GM12878 (cell line): ENCODE measurements at regions not wholly inside any gene's neighbourhood (a gene's known extent, or its start where the extent isn't known, plus 50 kb on each side); places are given as distances from the start of the nearest gene placed in this dataset.
"Not testable (repeated sequence)": the region's sequence is repeated elsewhere in the genome, so short reads cannot be mapped to it uniquely, and the experiment has no call there.

Source experiments
- ATAC-seq: fragments of 200-7000 bp; cut with Tn5 transposase; 3 replicates; pipeline ENCODE4 v1.9.1; 2020; ENCODE audit warnings: mild to moderate bottlenecking, moderate library complexity
- BruUV-seq: library from RNA; stranded (reverse); fragments of 400-500 nt; replicated peaks from 2 replicates; lab custom pipeline; 2021; lab: Mats Ljungman, UMichigan
- CTCF ChIA-PET: fragments of 300-600 bp; sonication (Branson Sonifier 250); formaldehyde crosslinking; extraction: SDS; loops from one replicate; lab custom pipeline; 2021; ENCODE audit warnings: inconsistent platforms; lab: Yijun Ruan, JAX
- POLR2A ChIA-PET: fragments of 350-600 bp; formaldehyde crosslinking; extraction: SDS; loops from one replicate; lab custom pipeline; 2021; ENCODE audit warnings: inconsistent platforms; lab: Charles Lee
- RAD21 ChIA-PET: fragments of 300-600 bp; sonication (Branson Sonifier 250); formaldehyde crosslinking; loops from one replicate; lab custom pipeline; 2023; ENCODE audit warnings: antibody characterized with exemption; ENCODE audit not compliant: unreplicated experiment; lab: Charles Lee
- SMC1A ChIA-PET: fragments of 300-600 bp; sonication (Branson Sonifier 250); formaldehyde crosslinking; loops from one replicate; lab custom pipeline; 2023; ENCODE audit not compliant: unreplicated experiment, uncharacterized antibody; lab: Charles Lee
- DNase-seq: peaks from one replicate; pipeline ENCODE4 v3.0.0-alpha.2; 2011; ENCODE audit warnings: low read depth, low spot score
- FAIRE-seq: peaks from 3 replicates; lab custom pipeline; 2011; peaks lifted over from hg19 to GRCh38; lab: Jason Lieb, UNC
- H2AFZ ChIP-seq: 2 replicates; pipeline ENCODE4 v1.6.0; 2011; ENCODE audit warnings: low read depth, low read length, control low read depth; ENCODE audit not compliant: control insufficient read depth
- H3K27ac ChIP-seq: 2 replicates; pipeline ENCODE4 v1.5.1; 2011; ENCODE audit warnings: control low read depth; ENCODE audit not compliant: control insufficient read depth, insufficient read depth
- H3K27me3 ChIP-seq, 2 experiments: replicated peaks in 1 of 2; 2 replicates each; pipeline versions ENCODE4 v1.6.0 to v1.6.1; 2011; ENCODE audit warnings: low read length in 1 of 2; ENCODE audit not compliant: control insufficient read depth in 2 of 2, insufficient read depth in 2 of 2
- H3K36me3 ChIP-seq, 2 experiments: 2 replicates each; pipeline ENCODE4 v1.5.1; 2011; ENCODE audit warnings: low read length in 1 of 2; ENCODE audit not compliant: control insufficient read depth in 2 of 2, insufficient read depth in 2 of 2
- H3K4me1 ChIP-seq: 2 replicates; pipeline ENCODE4 v1.6.1; 2011; ENCODE audit warnings: mild to moderate bottlenecking, low read length, moderate library complexity, mixed read lengths; ENCODE audit not compliant: control insufficient read depth, insufficient read depth
- H3K4me2 ChIP-seq: 2 replicates; pipeline ENCODE4 v1.6.0; 2011; ENCODE audit warnings: control low read depth; ENCODE audit not compliant: control insufficient read depth, insufficient read depth
- H3K4me3 ChIP-seq: fragments of 200-600 bp; sonication (generic); 2 replicates; pipeline ENCODE4 v1.5.1; 2016
- H3K79me2 ChIP-seq: 2 replicates; pipeline ENCODE4 v1.6.0; 2011; ENCODE audit warnings: low read length; ENCODE audit not compliant: control insufficient read depth, insufficient read depth
- H3K9ac ChIP-seq: 2 replicates; pipeline ENCODE4 v1.8.0; 2011; ENCODE audit warnings: low read length, control low read depth, mixed read lengths; ENCODE audit not compliant: control insufficient read depth, insufficient read depth
- H3K9me3 ChIP-seq: replicated peaks from 3 replicates; pipeline ENCODE4 v1.5.1; 2011; ENCODE audit warnings: mild to moderate bottlenecking, low read length; ENCODE audit not compliant: control insufficient read depth, insufficient read depth
- H4K20me1 ChIP-seq: 2 replicates; pipeline ENCODE4 v1.6.0; 2011; ENCODE audit not compliant: control insufficient read depth, insufficient read depth
- CBX3 ChIP-seq: fragments of 200-600 bp; sonication (generic); IDR thresholded peaks from 2 replicates; pipeline ENCODE4 v1.6.1; 2016; ENCODE audit warnings: low read depth, borderline replicate concordance
- CEBPB ChIP-seq, 2 experiments: fragments of 150-350 bp in 1 of 2; IDR thresholded peaks; 2 replicates each; pipeline ENCODE4 v1.6.1; 2012 to 2014; ENCODE audit warnings: low read depth in 2 of 2, low read length in 2 of 2, borderline replicate concordance in 1 of 2, inconsistent platforms in 1 of 2
- LARP7 ChIP-seq: fragments of 450-650 bp; IDR thresholded peaks from 2 replicates; pipeline ENCODE4 v1.6.1; 2017; ENCODE audit warnings: mild to moderate bottlenecking
- MYB ChIP-seq: fragments of 150-350 bp; IDR thresholded peaks from 2 replicates; pipeline ENCODE4 v1.6.1; 2014; ENCODE audit warnings: mild to moderate bottlenecking, low read depth, low read length, borderline replicate concordance
- RELA ChIP-seq: fragments of 450-650 bp; IDR thresholded peaks from 2 replicates; pipeline ENCODE4 v1.8.0; 2014; ENCODE audit warnings: borderline replicate concordance; ENCODE audit not compliant: partially characterized antibody
- SP1 ChIP-seq: IDR thresholded peaks from one replicate; pipeline ENCODE4 v1.6.1; 2011; ENCODE audit warnings: low read depth, low read length
- ZNF217 ChIP-seq: fragments of 450-650 bp; IDR thresholded peaks from 2 replicates; pipeline ENCODE4 v1.6.1; 2017; ENCODE audit warnings: antibody characterized with exemption, mild to moderate bottlenecking
- WGBS: methylation state at CpG from one replicate; pipeline ENCODE4 v1.1.6; 2016; ENCODE audit warnings: low lambda C conversion rate; ENCODE audit not compliant: insufficient replicate concordance, insufficient coverage; ENCODE audit errors: missing lambda C conversion rate; 5-methylcytosine and 5-hydroxymethylcytosine counted together
- in situ Hi-C: fragments of 300-500 bp; cut with MboI; formaldehyde crosslinking; loops from 9 replicates; pipeline ENCODE4 v1.14.3; 2018; ENCODE audit warnings: mixed read lengths
- intact Hi-C: fragments of 100-400 bp; cut with micrococcal nuclease; formaldehyde crosslinking; loops from one replicate; pipeline ENCODE4 v1.14.2; 2022; ENCODE audit not compliant: unreplicated experiment
- TF ChIP-seq, protein P1 (sequence below): fragments of 450-650 bp; IDR thresholded peaks from 2 replicates; pipeline ENCODE4 v1.6.1; 2017; ENCODE audit warnings: mild to moderate bottlenecking, moderate library complexity

DNA sequence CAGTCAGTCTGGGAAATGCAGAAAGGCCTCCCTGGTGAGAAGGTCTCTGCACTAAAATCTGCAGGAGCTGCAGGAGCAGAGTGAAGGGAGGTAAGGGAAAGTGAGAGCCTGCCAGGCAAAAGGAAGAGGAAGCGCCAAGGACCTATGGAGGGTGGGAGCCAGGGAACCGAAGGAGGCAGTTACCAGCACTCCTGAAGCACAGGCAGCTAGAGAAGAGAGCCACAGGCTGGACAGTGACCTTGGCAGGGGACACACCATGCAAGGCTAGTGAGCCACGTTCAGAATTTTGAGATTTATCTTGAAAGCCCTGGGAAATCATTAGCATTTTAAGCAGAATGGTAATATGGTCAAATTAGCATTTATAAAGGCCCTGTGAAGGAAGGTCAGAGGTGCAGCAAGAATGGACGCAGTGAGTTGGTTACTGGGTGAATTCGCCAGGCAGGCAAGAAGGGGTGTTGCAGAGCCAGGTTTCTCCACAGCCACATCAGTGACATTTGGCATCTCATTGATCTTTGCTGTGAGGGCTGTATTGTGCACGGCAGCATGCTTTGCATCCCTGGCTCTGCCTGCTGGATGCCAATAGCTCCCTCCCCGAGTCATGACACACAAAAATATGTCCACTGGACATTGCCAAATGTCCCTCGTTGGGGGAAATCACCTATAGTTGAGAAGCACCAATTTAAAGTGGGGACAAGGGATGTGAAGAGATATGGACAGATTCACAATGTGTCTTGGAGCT, 54.7 kb upstream of the LANCL2 start:
- Histone ChIP-seq H3K36me3 (no peaks in the 10 kb centered on the region), H4K20me1 (no peaks in the 10 kb centered on the region), H3K9me3 (no peaks in the 10 kb centered on the region; the same call in 2 of the 3 replicates), H3K4me2 (no peak overlapping the region), H3K27me3 (no peaks in the 10 kb centered on the region), H3K9ac (no peak overlapping the region), H3K79me2 (no peaks in the 10 kb centered on the region), H3K4me3 (no peak overlapping the region), H2AFZ (no peak overlapping the region; the same call in 1 of the 2 replicates), H3K27ac (peak overlapping the region; percentile 74; the same call in 1 of the 2 replicates), H3K4me1 (peaks cover 40% of the 10 kb centered on the region)
- SMC1A ChIA-PET: interaction anchor here (1.3 to 6.1 kb wide), 17 partner anchors 11 to 257 kb away, joined by 3 to 68 read pairs (median 11); partner anchors contain the start of gene LANCL2
- POLR2A ChIA-PET: interaction anchor here (0.6 to 3.1 kb wide), 7 partner anchors 12 to 551 kb away, joined by 3 to 19 read pairs (median 8); partner anchors contain the start of gene SEC61G
- TF ChIP-seq ZNF217 (no peak), LARP7 (no peak), CEBPB (IDR thresholded peaks at IDR 0.05; ENCODE audit: borderline replicate concordance in 1 of 2, low read depth in 2 of 2, low read length in 2 of 2) (no peak), RELA (no peak), MYB (no peak), SP1 (no peak), CBX3 (no peak)
- TF ChIP-seq, protein P1, sequence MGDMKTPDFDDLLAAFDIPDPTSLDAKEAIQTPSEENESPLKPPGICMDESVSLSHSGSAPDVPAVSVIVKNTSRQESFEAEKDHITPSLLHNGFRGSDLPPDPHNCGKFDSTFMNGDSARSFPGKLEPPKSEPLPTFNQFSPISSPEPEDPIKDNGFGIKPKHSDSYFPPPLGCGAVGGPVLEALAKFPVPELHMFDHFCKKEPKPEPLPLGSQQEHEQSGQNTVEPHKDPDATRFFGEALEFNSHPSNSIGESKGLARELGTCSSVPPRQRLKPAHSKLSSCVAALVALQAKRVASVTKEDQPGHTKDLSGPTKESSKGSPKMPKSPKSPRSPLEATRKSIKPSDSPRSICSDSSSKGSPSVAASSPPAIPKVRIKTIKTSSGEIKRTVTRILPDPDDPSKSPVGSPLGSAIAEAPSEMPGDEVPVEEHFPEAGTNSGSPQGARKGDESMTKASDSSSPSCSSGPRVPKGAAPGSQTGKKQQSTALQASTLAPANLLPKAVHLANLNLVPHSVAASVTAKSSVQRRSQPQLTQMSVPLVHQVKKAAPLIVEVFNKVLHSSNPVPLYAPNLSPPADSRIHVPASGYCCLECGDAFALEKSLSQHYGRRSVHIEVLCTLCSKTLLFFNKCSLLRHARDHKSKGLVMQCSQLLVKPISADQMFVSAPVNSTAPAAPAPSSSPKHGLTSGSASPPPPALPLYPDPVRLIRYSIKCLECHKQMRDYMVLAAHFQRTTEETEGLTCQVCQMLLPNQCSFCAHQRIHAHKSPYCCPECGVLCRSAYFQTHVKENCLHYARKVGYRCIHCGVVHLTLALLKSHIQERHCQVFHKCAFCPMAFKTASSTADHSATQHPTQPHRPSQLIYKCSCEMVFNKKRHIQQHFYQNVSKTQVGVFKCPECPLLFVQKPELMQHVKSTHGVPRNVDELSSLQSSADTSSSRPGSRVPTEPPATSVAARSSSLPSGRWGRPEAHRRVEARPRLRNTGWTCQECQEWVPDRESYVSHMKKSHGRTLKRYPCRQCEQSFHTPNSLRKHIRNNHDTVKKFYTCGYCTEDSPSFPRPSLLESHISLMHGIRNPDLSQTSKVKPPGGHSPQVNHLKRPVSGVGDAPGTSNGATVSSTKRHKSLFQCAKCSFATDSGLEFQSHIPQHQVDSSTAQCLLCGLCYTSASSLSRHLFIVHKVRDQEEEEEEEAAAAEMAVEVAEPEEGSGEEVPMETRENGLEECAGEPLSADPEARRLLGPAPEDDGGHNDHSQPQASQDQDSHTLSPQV: no peak
- CTCF ChIA-PET: interaction anchor here (1.0 to 6.1 kb wide), 9 partner anchors 12 to 283 kb away, joined by 4 to 74 read pairs (median 12); partner anchors contain the start of gene LANCL2
- FAIRE-seq: no peak
- intact Hi-C loops: no loop called here
- in situ Hi-C loops: no loop called here
- no peak for DNase-seq
- RAD21 ChIA-PET: interaction anchor here (1.0 to 5.4 kb wide), 13 partner anchors 12 to 259 kb away, joined by 3 to 68 read pairs (median 15); partner anchors contain the start of gene LANCL2
- BruUV-seq: no TSS peak
- no peak for ATAC-seq
- 78% methylated on average over 8 of the region's 8 CpGs for whole genome bisulfite sequencing

DNA sequence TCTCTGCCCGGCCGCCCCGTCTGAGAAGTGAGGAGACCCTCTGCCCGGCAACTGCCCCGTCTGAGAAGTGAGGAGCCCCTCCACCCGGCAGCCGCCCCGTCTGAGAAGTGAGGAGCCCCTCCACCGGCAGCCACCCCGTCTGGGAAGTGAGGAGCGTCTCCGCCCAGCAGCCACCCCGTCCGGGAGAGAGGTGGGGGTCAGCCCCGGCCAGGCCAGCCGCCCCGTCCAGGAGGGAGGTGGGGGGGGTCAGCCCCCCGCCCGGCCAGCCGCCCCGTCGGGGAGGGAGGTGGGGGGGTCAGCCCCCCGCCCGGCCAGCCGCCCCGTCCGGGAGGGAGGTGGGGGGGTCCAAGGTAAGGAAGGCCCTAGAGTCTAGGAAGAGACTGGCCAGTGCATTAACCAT, 53.2 kb upstream of the LANCL2 start:
- POLR2A ChIA-PET, BruUV-seq, H3K79me2 ChIP-seq, CTCF ChIA-PET, H3K9ac ChIP-seq, H3K36me3 ChIP-seq, DNase-seq, H3K9me3 ChIP-seq, intact Hi-C loops, ATAC-seq, H3K4me3 ChIP-seq, in situ Hi-C loops, H3K4me2 ChIP-seq, FAIRE-seq, H4K20me1 ChIP-seq, H3K27ac ChIP-seq, SMC1A ChIA-PET, H2AFZ ChIP-seq, RAD21 ChIA-PET, H3K27me3 ChIP-seq: not testable (repeated sequence)
- 47% methylated on average over 3 of the region's 27 CpGs for WGBS
- peaks cover 27% of the 10 kb centered on the region for H3K4me1 ChIP-seq
